ENCODE measurements at regions not wholly inside any gene's neighbourhood (a gene's known extent, or its start where the extent isn't known, plus 50 kb on each side); places are given as distances from the start of the nearest gene placed in this dataset.

DNA sequence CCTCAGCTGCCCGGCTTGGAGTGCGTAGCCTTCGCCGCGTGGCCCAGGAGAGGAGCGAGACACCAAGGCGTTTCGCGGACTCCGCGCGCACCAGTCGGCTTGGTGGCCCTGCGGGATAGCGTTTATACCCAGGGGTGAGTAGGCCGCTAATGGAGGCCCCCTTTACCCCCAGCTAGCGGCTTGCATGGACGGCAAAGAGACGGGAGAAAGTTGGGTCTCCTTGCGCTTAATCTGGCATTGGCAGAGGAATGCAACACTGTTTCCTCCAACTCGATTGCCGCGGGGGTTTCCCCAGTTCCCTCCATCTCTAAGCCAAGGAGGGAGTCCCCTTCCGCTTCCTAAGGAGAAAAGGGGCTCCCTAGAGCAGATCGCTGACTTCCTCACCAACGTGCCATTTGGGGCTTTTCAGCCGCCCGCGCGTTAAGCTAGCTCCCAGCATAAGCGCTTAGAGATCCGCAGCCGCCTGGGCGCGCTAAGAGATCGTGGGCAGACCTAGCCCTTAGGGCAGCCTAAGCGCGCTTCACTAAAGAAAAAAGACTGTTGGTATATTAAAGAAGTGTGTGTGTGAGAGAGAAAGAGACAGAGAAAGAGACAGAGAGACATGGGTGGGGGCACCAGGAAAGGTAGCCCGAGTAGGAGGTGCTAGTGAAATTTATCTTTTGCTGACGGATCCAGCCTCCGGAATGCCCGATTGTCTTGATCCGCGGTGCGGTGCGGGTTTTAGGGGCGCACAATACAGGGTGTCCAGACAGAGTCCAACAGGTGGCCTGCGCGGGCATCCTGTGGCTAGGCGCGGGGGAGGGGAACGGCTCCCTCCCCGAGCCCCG, 597.9 kb upstream of the SGCD start (continued):
- TF ChIP-seq ZNF274 (IDR thresholded peaks at IDR 0.05; ENCODE audit: low read depth, low read length): no peak

DNA sequence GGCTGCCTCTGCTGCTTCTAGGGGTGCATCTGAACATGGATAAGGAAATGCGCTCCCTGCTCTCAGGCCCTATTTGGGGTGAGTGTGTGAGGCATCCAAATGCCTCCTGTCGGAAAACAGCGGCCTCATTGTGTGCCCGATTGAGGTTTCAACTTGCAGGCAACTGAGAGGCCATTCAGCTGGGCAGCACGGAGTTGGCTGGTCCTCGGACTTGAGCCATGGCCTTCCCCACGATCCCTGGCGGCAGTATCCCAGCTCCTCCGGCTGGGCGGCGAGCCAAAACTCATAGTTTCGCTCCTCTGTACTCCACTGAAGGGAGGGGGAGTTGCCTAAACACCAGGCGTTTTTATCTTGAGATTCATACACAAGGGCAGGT, 597.3 kb upstream of the SGCD start:
- Histone ChIP-seq H3K27ac (ENCODE audit: low read depth, low read length) (no peak overlapping the region), H2AFZ (ENCODE audit: low read depth, low read length, poor library complexity, severe bottlenecking) (no peak overlapping the region), H3K4me2 (ENCODE audit: low read length) (no peak overlapping the region), H3K79me2 (ENCODE audit: insufficient read depth, low read length) (no peaks in the 10 kb centered on the region), H3K4me1 (ENCODE audit: control insufficient read depth in 1 of 2, insufficient read depth in 2 of 2, low read length in 2 of 2) (no peaks in the 10 kb centered on the region), H3K36me3 (ENCODE audit: control insufficient read depth in 1 of 2, insufficient read depth in 2 of 2, low read length in 2 of 2) (no peaks in the 10 kb centered on the region), H3K9ac (ENCODE audit: low read length) (no peak overlapping the region), H4K20me1 (ENCODE audit: insufficient read depth) (no peaks in the 10 kb centered on the region), H3K9me2 (ENCODE audit: insufficient read depth) (no peaks in the 10 kb centered on the region), H3K27me3 (ENCODE audit: insufficient read depth, low read length) (no peaks in the 10 kb centered on the region), H3K9me3 (ENCODE audit: control insufficient read depth in 1 of 2, insufficient read depth in 1 of 2, low read depth in 1 of 2, low read length in 2 of 2) (peaks cover 0 to 6% of the 10 kb centered on the region in 2 experiments; a peak in 2 of 4 replicates), H3K4me3 (replicated peaks in 1 of 2; ENCODE audit: low read depth in 1 of 2, low read length in 2 of 2) (no peak overlapping the region)
- TF ChIP-seq, protein P1, sequence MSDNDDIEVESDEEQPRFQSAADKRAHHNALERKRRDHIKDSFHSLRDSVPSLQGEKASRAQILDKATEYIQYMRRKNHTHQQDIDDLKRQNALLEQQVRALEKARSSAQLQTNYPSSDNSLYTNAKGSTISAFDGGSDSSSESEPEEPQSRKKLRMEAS (IDR thresholded peaks at IDR 0.05): no peak
- TF ChIP-seq FOSL1 (IDR thresholded peaks at IDR 0.05; ENCODE audit: low read depth) (no peak), POLR2AphosphoS5 (IDR thresholded peaks at IDR 0.05; ENCODE audit: low read depth, low read length) (no peak), EZH2phosphoT487 (IDR thresholded peaks at IDR 0.05; ENCODE audit: borderline replicate concordance) (no peak), EZH2 (IDR thresholded peaks at IDR 0.05) (no peak), SP1 (IDR thresholded peaks at IDR 0.05; ENCODE audit: low read depth) (no peak), POLR2A (IDR thresholded peaks at IDR 0.05; ENCODE audit: borderline replicate concordance, extremely low read depth, insufficient read depth, insufficient read length) (no peak), EGR1 (IDR thresholded peaks at IDR 0.05; ENCODE audit: low read depth) (no peak), CBX3 (IDR thresholded peaks at IDR 0.05; ENCODE audit: low read depth) (no peak), ZNF274 (IDR thresholded peaks at IDR 0.05; ENCODE audit: low read depth, low read length) (no peak)
- TF ChIP-seq, protein P2, sequence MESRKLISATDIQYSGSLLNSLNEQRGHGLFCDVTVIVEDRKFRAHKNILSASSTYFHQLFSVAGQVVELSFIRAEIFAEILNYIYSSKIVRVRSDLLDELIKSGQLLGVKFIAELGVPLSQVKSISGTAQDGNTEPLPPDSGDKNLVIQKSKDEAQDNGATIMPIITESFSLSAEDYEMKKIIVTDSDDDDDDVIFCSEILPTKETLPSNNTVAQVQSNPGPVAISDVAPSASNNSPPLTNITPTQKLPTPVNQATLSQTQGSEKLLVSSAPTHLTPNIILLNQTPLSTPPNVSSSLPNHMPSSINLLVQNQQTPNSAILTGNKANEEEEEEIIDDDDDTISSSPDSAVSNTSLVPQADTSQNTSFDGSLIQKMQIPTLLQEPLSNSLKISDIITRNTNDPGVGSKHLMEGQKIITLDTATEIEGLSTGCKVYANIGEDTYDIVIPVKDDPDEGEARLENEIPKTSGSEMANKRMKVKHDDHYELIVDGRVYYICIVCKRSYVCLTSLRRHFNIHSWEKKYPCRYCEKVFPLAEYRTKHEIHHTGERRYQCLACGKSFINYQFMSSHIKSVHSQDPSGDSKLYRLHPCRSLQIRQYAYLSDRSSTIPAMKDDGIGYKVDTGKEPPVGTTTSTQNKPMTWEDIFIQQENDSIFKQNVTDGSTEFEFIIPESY (IDR thresholded peaks at IDR 0.05; ENCODE audit: extremely low read depth, insufficient replicate concordance, low read length): no peak
- TF ChIP-seq, protein P3, sequence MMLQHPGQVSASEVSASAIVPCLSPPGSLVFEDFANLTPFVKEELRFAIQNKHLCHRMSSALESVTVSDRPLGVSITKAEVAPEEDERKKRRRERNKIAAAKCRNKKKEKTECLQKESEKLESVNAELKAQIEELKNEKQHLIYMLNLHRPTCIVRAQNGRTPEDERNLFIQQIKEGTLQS (IDR thresholded peaks at IDR 0.05): no peak
- TF ChIP-seq, protein P4, sequence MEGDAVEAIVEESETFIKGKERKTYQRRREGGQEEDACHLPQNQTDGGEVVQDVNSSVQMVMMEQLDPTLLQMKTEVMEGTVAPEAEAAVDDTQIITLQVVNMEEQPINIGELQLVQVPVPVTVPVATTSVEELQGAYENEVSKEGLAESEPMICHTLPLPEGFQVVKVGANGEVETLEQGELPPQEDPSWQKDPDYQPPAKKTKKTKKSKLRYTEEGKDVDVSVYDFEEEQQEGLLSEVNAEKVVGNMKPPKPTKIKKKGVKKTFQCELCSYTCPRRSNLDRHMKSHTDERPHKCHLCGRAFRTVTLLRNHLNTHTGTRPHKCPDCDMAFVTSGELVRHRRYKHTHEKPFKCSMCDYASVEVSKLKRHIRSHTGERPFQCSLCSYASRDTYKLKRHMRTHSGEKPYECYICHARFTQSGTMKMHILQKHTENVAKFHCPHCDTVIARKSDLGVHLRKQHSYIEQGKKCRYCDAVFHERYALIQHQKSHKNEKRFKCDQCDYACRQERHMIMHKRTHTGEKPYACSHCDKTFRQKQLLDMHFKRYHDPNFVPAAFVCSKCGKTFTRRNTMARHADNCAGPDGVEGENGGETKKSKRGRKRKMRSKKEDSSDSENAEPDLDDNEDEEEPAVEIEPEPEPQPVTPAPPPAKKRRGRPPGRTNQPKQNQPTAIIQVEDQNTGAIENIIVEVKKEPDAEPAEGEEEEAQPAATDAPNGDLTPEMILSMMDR (IDR thresholded peaks at IDR 0.05 in 2 of 3, conservative IDR thresholded peaks at IDR 0.05 in 1 of 3; ENCODE audit: borderline replicate concordance in 1 of 3, insufficient read depth in 1 of 3, low read depth in 2 of 3, low read length in 2 of 3): no peak
- no TSS peak for BruUV-seq (replicated peaks)
- RAD21 ChIA-PET (ENCODE audit: low non-redundant PET in 1 of 2, low total read pairs in 2 of 2, uncharacterized antibody in 2 of 2, unreplicated experiment in 2 of 2): no interaction called here
- DNase-seq (ENCODE audit: low read depth, low spot score) (no peak), ATAC-seq (no peak)
- POLR2A ChIA-PET: no interaction called here
- CTCF ChIA-PET: no interaction called here
- intact Hi-C loops (cut with micrococcal nuclease): no loop called here
